ENCODE measurements at regions not wholly inside any gene's neighbourhood (a gene's known extent, or its start where the extent isn't known, plus 50 kb on each side); places are given as distances from the start of the nearest gene placed in this dataset.
"Not testable (repeated sequence)": the region's sequence is repeated elsewhere in the genome, so short reads cannot be mapped to it uniquely, and the experiment has no call there.

DNA sequence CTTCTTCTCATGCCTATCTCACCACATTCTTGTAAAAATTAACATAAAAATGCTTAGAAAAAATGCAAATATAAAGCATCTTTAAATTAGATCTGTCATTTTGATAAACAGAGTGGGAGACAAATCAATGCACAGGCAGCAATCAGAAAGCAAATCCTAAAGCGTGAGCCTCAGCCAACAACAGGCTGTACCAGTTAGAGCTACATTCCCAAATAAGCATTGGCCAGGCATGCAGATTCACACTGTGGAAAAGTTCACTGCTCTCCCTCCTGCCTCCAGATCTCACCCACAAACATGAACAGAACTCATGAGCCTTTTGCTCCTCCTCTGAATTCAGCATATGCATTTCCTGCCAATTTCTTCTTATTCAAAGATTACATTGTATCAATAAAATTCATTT is 115.2 kb upstream of the FAT3 start:
- no peak for DNase-seq

DNA sequence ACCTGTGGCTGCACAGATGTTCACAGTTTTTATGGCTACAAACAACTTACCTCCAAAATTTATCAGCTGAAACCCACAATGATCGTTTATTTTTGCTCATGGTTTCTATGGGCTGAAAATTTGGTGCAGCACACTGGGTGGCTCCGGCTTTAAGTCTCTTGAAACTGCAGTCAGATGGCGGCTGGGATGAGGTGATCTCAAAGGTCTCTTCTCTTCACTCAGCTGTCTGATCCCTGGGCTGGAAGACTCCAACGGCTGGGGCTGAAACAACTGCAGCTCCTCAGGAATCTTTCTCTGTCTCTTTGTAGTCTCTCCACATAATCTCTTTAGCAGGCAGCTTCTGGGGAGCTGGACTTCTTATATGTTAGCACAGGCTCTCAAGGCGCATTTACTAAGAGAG is 117.3 kb upstream of the FAT3 start:
- no peak for DNase-seq

DNA sequence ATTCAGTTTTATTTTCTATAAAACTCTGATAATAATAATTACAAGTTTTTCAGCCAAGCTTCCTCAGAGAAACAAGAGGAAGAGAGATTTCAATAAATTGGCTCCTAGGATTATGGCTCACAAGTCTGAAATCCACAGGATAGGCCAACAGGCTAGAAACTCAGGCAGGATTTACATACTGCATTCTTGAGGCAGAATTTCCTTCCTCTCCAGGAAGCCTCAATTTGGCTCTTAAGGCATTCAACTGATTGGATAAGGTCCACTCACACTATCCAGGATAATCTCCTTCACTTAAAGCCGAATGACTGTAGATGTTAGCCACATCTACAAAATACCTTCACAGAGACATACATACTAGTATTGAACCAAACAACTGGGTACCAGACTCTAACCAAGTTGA is 120.3 kb upstream of the FAT3 start:
- no peak for DNase-seq

DNA sequence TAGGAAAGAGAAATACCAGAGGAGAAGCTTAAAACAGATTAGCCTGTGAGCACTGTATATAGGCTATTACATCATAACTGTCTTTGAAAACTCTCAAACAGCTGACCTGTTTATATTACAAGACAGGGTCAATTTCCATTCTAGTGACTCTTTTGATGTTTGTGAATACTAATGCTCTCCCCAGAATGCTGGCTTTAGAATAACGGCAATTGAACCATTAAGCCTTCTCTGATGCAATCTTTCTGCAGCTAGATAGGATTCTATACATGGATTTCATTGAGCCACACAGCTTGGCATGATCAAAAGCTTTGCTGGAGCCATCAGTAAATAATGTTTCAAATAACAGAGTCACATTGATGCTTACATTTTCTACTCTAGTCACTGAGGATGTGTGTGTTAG is 122.7 kb upstream of the FAT3 start:
- DNase-seq = no peak

DNA sequence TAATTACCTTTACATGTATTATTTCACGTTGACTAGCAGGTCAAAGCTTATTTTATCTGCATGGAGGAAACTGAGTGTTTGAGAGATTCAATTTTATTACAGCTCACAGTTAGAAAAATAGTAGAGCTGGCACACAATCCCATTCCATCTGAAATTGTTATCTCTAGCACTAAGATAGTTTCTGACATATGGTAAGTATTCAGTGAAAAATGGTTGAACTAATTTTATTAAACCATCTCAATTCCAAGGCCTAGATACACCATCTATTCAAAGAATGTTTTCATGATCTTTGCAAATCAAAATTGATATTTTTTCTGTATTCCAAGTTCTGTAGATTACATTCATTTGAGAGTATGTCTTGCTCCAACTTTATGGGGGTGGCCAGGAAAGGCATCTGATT is 125.4 kb upstream of the FAT3 start:
- DNase-seq = no peak

DNA sequence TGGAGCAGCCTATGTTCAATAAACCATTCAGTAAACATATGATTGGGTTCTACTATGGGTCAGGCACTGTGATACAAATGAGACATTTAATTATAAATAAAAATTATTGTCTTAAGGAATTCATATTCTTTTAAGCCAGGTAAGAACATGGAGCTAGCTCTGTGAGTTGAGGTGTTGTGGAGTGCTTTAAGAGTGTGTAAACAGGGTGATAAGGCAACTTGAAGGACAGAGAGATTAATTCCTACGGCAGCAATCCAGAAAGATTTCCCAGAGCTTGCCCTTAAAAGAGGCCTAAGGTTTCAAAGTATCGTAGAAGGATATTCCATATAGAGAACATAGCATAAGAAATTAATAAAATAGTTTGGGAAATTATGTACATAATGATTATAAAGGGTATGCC is 126.4 kb upstream of the FAT3 start:
- DNase-seq = no peak

DNA sequence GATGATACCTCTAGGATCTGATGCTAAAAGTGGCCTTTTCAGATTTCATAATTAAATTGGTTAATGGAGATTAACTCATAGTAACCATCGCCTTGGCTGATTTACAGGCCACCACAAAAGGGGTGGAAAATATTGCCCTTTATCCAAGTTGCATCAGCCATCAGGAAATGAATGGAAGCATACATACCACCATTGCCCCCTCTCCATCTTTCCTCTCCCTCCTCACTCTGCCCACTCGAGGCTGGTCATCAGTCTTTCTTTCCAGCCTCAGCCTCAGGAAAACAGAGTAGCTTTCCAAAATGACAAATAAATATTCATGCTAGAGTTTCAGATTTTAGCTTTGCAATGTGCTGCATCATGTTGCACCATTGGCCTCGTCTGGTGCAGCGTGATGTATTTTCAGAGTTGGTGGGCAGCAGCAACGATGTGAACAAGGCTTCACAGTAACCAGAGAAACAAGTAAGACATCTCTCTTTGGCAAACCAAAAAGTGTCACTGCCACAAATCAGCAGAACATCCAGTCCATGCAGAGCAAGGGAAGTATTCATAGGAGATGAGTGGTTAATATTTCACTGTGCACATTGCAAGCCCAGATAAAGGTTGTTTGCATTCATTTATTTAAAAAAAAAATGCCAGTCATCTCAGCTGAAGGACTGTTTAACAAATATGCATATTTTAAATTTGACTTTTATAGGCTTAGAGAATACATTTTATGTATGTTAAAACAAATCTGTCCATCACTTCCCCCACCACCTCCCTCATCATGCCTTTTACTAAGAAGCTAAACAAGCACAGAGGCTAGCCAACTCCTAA is 136.7 kb upstream of the FAT3 start:
- no peak for DNase-seq

GRCh38 chr11:92083123-92083522 is 141.5 kb upstream of the FAT3 start:
- DNase-seq = no peak

DNA sequence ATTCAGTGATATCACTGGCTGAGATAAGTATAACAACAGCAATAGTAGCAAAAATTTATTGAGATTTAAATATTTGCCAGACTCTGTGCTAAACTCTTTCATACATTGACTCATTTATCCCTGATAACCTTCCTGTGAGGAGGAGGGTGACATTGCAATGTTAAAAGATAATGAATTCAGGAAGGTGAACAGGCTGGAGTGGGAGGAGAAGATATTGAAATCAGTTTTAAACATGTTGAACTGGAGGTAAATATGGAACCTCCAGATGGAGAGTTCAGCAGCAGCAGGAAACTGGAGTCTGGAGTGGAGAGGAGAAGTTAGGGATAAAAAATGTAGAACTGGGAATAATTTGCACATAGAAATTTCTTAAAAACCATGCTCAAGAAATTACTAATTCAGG is 142.0 kb upstream of the FAT3 start:
- DNase-seq = no peak

DNA sequence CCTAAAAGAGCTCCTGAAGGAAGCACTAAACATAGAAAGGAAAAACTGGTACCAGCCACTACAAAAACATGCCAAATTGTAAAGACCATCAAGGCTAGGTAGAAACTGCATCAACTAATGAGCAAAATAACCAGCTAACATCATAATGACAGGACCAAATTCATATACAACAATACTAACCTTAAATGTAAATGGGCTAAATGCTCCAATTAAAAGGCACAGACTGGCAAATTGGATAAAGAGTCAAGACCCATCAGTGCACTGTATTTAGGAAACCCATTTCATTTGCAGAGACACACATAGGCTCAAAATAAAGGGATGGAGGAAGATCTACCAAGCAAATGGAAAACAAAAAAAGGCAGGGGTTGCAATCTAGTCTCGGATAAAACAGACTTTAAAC is 150.1 kb upstream of the FAT3 start:
- not testable (repeated sequence) for DNase-seq

- DNase-seq = no peak
These were observed 153.0 kb upstream of the FAT3 start for GRCh38 chr11:92071660-92072059.

GRCh38 chr11:92070026-92070889 is 154.4 kb upstream of the FAT3 start:
- DNase-seq = no peak

DNA sequence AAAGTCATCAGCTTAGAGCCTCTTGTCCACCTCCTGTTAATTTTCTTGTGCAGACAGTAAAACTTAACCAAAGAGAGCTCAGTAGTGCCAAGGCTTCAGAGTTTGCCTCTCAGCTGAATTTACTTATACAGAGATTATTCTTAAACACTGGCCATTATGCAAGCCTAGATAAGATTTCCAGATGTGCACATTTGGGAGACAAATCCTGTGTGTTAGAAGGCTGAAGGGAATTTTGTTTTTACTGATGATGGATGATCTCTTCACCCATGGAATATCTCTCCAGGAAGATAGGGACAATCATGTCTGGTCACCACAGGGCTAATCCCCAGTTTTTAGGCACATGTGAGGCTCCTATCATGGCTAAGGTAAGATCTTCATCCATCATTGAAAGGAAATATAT is 157.6 kb upstream of the FAT3 start:
- no peak for DNase-seq

DNA sequence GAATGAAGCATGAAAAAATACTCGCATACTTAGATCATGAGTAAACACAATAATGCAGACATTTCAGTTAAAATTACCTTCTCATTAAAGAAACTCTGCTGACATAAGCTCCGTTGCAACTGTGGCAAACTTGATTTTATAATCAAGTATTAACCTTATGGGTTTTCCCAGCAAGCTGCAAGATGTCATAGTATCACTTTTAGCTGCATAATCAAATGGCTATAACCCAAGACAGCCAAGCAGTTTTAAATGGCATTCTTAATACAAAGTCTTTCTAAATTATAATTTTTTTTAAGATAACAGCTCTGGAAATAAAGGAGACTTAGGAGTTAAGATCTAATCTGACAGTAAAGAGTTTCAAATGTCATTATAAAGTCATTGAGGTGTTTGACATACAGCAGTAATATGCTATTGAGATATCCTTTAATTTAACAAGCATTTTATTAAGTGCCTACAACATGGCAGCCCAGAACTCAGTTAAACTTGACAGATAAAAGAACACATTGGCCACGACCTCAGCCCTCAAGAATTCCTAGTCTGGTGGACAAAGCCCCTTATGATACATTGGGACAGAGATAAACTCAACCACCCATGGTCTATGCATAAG is 163.1 kb upstream of the FAT3 start:
- DNase-seq = no peak

DNA sequence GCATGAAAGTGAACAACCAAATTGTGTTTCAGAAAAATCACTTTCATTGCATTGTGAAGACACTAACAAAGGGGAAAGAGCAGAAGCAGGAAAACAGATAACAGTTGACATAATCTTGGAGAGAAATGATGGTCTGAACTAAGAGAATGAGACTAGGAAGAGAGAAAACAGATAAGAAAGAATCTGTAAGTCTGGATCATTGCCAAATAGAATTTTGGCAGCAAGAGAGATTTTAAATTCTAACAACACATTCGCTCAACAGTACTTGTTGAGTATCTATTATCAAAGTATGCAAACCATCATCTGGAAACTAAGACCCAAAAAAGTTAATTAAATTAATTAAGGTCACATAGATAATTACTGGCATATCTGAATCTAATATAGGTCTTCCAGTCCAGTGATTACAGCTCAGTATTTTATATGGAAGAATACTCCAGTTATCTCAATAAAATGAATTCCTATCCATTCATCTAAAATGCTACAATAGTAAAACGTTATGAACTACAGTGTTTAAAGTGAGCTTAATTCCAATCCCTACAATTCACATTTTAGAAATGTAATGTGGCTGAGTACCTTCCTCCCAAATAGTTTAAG is 166.7 kb upstream of the FAT3 start:
- DNase-seq = no peak

GRCh38 chr11:92053216-92053615 is 171.4 kb upstream of the FAT3 start:
- DNase-seq = no peak

DNA sequence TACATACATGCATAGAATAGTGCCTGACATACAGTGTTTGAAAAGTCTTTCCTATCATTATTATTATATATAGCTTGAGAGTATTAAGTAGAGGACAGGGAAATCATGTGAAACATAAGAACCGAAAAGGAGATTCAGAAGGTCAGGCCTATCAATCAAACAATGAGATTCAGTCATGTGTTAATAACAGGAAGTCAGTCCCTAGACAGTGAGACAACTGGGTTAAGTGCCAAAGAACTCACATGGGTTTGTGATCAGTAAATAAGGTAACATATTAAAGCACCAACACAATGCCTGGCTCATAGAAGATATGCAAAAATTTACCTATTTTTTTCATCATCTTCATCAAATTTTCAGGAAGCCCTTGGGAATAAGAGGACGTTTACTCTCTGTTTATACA is 174.3 kb upstream of the FAT3 start:
- DNase-seq = no peak

DNA sequence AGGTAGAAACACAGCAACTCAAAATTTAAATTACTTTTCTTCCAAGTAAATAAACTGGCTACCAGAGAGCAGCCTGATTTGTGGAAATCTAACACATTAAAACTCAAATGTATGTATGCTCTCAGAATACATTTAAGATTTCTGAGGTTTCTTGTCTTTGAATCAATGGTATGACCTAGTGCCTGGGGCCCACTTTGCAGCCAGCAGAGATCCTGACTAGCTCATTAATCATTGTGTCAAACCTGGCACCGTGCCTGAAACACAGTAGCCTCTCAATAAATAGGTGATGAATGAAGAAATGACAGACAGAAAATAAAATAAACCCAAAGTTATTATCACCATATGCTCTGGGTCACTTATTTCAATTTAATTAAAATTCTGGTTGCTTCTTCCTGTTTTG is 176.2 kb upstream of the FAT3 start:
- no peak for DNase-seq

DNA sequence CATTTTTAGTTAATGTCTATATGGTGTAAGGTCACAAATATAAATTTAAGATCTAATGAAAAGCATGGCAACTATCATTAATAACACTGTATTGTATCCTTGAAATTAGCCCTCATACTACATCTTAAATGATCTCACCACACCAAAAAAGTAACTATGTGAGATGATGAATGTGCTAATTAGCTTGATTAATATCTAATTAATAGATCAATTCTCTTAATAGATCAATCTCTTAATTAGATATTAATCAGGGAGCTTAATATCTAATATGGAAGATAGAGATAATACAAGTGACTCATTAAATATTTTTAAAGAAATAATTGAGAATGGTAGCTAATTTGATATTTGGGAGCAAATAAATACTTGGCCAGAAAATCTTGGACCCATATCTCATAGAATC is 178.5 kb upstream of the FAT3 start:
- no peak for DNase-seq

- DNase-seq = no peak
These were observed 179.3 kb upstream of the FAT3 start for GRCh38 chr11:92045301-92045700.

DNA sequence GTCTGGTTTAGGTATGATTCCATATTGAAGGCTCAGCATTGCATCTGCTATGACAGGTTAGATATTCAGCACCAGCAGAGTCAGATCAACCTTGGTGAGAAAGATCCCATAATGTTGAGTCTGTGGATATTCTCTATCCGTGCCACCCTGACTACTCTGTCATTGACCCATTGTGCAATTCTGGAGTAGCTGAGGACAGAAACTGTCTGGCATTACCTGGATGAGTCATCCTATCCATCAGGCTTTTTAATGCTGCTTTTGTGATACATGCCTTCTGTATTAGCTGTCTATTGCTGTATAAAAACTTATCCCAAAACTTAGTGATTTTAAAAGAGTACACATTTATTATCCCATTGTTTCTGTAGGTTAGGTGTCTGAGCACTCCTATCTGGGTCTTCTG is 189.1 kb upstream of the FAT3 start:
- DNase-seq = no peak

DNA sequence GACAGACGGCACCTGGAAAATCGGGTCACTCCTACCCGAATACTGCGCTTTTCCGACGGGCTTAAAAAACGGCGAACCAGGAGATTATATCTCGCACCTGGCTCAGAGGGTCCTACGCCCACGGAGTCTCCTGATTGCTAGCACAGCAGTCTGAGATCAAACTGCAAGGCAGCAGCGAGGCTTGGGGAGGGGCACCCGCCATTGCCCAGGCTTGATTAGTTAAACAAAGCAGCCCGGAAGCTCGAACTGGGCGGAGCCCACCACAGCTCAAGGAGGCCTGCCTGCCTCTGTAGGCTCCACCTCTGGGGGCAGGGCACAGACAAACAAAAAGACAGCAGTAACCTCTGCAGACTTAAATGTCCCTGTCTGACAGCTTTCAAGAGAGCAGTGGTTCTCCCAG is 197.5 kb upstream of the FAT3 start:
- not testable (repeated sequence) for DNase-seq

GRCh38 chr11:92026664-92027063 is 198.0 kb upstream of the FAT3 start:
- DNase-seq = no peak

- DNase-seq = no peak
These were observed 199.8 kb upstream of the FAT3 start for GRCh38 chr11:92024788-92025187.
